RWPE2 (cell line): ENCODE measurements at regions not wholly inside any gene's neighbourhood (a gene's known extent, or its start where the extent isn't known, plus 50 kb on each side); places are given as distances from the start of the nearest gene placed in this dataset.

Source experiments
- ATAC-seq: fragments of 200-7000 bp; cut with Tn5 transposase; 3 replicates; pipeline ENCODE4 v1.9.1; 2021; ENCODE audit warnings: low read depth
- DNase-seq: peaks from one replicate; pipeline ENCODE4 v3.0.0-alpha.2; 2020; ENCODE audit warnings: low spot score
- H3K27ac ChIP-seq: fragments of 450-650 bp; 2 replicates; pipeline ENCODE4 v1.5.1; 2017; ENCODE audit warnings: mild to moderate bottlenecking; ENCODE audit not compliant: poor library complexity, severe bottlenecking
- H3K27me3 ChIP-seq: fragments of 250-450 bp; sonication (Bioruptor Pico); 2 replicates; pipeline ENCODE4 v1.5.1; 2021; ENCODE audit warnings: mild to moderate bottlenecking, moderate library complexity; ENCODE audit not compliant: insufficient read depth, poor library complexity, severe bottlenecking
- H3K36me3 ChIP-seq: fragments of 250-450 bp; sonication (Bioruptor Pico); 2 replicates; pipeline ENCODE4 v1.5.1; 2020; ENCODE audit warnings: low read depth, mild to moderate bottlenecking, moderate library complexity
- H3K4me1 ChIP-seq: fragments of 250-450 bp; sonication (Bioruptor Pico); 2 replicates; pipeline ENCODE4 v1.5.1; 2021; ENCODE audit warnings: mild to moderate bottlenecking, moderate library complexity; ENCODE audit not compliant: insufficient read depth, poor library complexity, severe bottlenecking
- H3K4me3 ChIP-seq: fragments of 250-450 bp; sonication (Bioruptor Pico); 2 replicates; pipeline ENCODE4 v1.5.1; 2021; ENCODE audit warnings: mild to moderate bottlenecking, moderate library complexity; ENCODE audit not compliant: severe bottlenecking
- H3K9me3 ChIP-seq: fragments of 250-450 bp; sonication (Bioruptor Pico); 2 replicates; pipeline ENCODE4 v1.5.1; 2021; ENCODE audit warnings: mild to moderate bottlenecking, moderate library complexity; ENCODE audit not compliant: severe bottlenecking
- CTCF ChIP-seq: fragments of 450-650 bp; IDR thresholded peaks from one replicate; pipeline ENCODE4 v1.5.1; 2017; ENCODE audit warnings: mild to moderate bottlenecking, moderate library complexity; ENCODE audit not compliant: poor library complexity, severe bottlenecking

GRCh38 chr18:52287151-52287550 lies 52.8 kb upstream of the DCC start:
- ATAC-seq (no peak), DNase-seq (no peak)
- Histone ChIP-seq H3K4me3 (no peak overlapping the region), H3K9me3 (no peaks in the 10 kb centered on the region), H3K27ac (no peak overlapping the region), H3K36me3 (no peaks in the 10 kb centered on the region), H3K27me3 (no peaks in the 10 kb centered on the region), H3K4me1 (no peaks in the 10 kb centered on the region)
- TF ChIP-seq CTCF = no peak

DNA sequence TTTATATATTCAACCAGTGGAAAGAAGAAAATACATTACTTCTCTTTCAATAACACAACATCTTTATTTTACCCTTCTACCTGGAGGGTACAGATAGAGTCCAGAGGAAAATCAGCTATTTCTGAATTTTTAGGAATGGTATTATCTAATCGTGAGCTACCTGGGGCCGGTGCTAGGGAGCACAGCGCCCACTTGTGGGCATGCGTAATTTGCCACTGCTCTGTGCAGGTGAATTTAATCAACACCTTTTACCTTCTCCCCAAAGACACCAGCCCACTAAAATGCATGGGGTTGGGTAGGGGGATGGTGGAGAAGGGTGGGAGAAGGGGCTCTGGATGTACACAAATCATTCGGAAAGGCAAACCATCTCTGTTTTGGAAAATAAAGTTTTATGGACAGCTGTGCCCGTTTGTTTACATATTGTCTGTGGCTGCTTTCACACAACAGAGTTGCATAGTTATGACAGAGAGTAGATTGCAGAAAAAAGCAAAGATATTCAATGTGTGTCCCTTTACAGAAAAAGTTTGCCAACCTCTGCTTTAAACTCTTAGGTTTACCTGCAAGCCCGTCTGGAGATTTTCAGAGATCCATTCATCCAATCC lies 51.5 kb upstream of the DCC start:
- H3K4me3 ChIP-seq = no peak overlapping the region
- H3K4me1 ChIP-seq = no peaks in the 10 kb centered on the region
- H3K9me3 ChIP-seq = no peaks in the 10 kb centered on the region
- H3K27ac ChIP-seq = no peak overlapping the region
- no peaks in the 10 kb centered on the region for H3K27me3 ChIP-seq
- peak; percentile 97 for TF ChIP-seq CTCF
- H3K36me3 ChIP-seq = no peaks in the 10 kb centered on the region
- ATAC-seq (peak; percentile 72; the same call in 2 of the 3 replicates), DNase-seq (no peak)

DNA sequence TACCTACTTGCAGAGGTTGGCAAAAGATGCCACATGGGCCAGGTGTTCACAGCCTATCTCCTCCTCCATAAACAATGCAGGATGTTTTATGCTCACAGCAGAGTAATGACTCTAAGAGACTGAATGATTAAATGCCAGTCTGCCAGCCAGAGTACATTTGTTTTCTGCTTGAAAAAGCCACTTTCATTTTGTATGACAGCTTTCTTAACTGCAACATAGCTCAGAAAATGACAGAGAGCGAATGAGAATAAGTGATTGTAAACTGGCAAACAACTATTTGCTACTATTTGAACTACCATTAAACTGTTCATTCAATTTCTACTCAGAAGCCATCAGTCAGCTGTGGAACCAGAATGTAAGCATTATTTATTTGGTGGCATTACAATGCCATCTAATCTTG lies 50.6 kb upstream of the DCC start:
- Histone ChIP-seq H3K27me3 (no peaks in the 10 kb centered on the region), H3K4me3 (no peak overlapping the region), H3K36me3 (no peaks in the 10 kb centered on the region), H3K4me1 (no peaks in the 10 kb centered on the region), H3K9me3 (no peaks in the 10 kb centered on the region), H3K27ac (no peak overlapping the region)
- ATAC-seq (no peak), DNase-seq (no peak)
- TF ChIP-seq CTCF = no peak
